ENCODE measurements at regions not wholly inside any gene's neighbourhood (a gene's known extent, or its start where the extent isn't known, plus 50 kb on each side); places are given as distances from the start of the nearest gene placed in this dataset.

DNA sequence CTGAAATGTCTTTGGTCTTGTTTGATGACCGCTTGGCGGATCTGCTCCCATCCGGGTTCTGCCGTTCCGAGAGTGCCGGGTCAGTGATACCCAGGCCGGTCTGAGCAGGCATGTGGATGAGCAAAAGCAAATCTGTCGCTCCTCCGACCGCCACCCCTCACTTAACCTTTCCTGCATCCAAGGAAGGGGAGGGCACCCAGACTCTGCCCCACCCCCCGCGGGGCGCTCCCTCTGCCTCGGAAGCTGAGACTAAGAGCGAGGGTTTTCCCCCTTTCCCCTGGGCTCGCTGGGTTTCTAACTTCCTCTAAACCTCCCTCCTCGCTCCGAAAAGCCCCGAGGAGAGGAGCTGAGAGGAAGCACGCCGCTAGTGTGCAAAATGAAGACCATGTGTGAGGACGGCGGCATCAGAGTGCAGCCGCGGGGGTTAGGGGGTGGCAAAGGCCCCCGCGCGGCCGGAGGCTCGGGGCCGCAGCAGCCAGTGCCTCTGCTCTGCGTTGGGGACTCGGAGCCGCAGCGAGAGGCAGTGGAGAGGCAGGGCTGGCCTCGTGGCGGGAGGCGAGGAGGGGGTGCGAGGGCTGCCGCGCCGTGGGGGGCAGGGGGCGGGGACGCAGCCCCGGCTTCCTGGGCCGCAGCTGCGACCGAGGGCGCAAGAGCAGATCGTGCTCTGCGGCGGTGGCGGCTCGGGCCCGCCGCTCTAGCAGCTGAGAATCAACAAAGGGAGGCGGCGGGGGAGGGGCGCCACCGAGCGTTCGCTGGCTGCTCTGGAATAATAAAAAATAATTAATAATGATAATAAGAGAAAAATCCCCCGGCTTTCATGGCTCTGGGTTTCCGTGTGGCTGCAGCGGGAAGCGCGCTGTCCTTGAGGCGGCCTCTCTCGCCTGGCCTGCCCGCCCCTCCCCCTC lies 55.8 kb upstream of the BCOR start:
- DNase-seq (ENCODE audit: low spot score) (no peak), ATAC-seq (ENCODE audit: insufficient number of reproducible peaks, low FRiP score, low read depth) (no peak)
- Histone ChIP-seq H3K9me3 (no peaks in the 10 kb centered on the region), H3K27ac (peak overlapping the region; percentile 43 to 66), H3K27me3 (replicated peaks; ENCODE audit: insufficient read depth) (no peaks in the 10 kb centered on the region), H3K36me3 (no peaks in the 10 kb centered on the region), H3K4me3 (peak overlapping the region; percentile 74), H3K4me1 (ENCODE audit: control insufficient read depth in 1 of 2, low read depth in 2 of 2) (no peaks in the 10 kb centered on the region)
- TF ChIP-seq, protein P1, sequence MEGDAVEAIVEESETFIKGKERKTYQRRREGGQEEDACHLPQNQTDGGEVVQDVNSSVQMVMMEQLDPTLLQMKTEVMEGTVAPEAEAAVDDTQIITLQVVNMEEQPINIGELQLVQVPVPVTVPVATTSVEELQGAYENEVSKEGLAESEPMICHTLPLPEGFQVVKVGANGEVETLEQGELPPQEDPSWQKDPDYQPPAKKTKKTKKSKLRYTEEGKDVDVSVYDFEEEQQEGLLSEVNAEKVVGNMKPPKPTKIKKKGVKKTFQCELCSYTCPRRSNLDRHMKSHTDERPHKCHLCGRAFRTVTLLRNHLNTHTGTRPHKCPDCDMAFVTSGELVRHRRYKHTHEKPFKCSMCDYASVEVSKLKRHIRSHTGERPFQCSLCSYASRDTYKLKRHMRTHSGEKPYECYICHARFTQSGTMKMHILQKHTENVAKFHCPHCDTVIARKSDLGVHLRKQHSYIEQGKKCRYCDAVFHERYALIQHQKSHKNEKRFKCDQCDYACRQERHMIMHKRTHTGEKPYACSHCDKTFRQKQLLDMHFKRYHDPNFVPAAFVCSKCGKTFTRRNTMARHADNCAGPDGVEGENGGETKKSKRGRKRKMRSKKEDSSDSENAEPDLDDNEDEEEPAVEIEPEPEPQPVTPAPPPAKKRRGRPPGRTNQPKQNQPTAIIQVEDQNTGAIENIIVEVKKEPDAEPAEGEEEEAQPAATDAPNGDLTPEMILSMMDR (IDR thresholded peaks at IDR 0.05): no peak

- DNase-seq (ENCODE audit: low spot score) (no peak), ATAC-seq (ENCODE audit: insufficient number of reproducible peaks, low FRiP score, low read depth) (peak; percentile 32)
- peak overlapping the region; percentile 74 for H3K4me3 ChIP-seq
- H3K27ac ChIP-seq: peak overlapping the region; percentile 43 to 66
- TF ChIP-seq, protein P1 (IDR thresholded peaks at IDR 0.05): no peak
- no peaks in the 10 kb centered on the region for H3K36me3 ChIP-seq
- no peaks in the 10 kb centered on the region for H3K27me3 ChIP-seq (replicated peaks; ENCODE audit: insufficient read depth)
- H3K9me3 ChIP-seq: no peaks in the 10 kb centered on the region
- H3K4me1 ChIP-seq (ENCODE audit: control insufficient read depth in 1 of 2, low read depth in 2 of 2): no peaks in the 10 kb centered on the region
Measured at GRCh38 chrX:40152741-40153344, 55.1 kb upstream of the BCOR start.

DNA sequence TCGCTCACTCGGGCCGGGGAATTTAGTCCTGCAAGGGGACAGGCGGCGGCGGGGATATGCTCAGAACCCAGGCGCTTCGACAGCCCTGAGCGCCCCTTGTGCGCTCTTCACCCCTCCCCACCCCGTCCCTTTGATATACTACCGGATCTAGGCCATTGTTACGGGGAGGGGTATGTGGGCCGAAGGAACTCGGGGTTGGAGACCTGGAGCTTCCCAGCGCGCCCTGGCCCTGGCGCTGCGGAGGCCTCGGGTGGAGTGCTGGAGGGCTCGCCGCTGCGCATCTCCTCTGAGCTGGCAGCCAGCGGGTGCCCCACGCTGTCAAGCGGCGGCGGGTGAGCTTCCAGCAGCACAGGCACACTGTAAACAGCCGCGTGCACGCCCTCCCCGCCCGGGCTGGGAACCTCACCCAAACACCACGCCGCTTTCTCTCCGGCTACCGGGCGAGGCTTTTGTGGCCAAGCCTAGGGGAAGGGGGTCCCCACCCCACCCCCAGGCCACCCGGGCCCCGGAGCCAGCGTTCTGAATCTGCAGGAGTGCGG lies 54.5 kb upstream of the BCOR start:
- Histone ChIP-seq H3K4me3 (peak overlapping the region; percentile 74), H3K27me3 (replicated peaks; ENCODE audit: insufficient read depth) (no peaks in the 10 kb centered on the region), H3K36me3 (no peaks in the 10 kb centered on the region), H3K27ac (peak overlapping the region; percentile 43 to 66), H3K4me1 (ENCODE audit: control insufficient read depth in 1 of 2, low read depth in 2 of 2) (no peaks in the 10 kb centered on the region), H3K9me3 (no peaks in the 10 kb centered on the region)
- no peak for ATAC-seq (ENCODE audit: insufficient number of reproducible peaks, low FRiP score, low read depth)
- DNase-seq (ENCODE audit: low spot score): no peak
- TF ChIP-seq, protein P1 (IDR thresholded peaks at IDR 0.05): no peak

DNA sequence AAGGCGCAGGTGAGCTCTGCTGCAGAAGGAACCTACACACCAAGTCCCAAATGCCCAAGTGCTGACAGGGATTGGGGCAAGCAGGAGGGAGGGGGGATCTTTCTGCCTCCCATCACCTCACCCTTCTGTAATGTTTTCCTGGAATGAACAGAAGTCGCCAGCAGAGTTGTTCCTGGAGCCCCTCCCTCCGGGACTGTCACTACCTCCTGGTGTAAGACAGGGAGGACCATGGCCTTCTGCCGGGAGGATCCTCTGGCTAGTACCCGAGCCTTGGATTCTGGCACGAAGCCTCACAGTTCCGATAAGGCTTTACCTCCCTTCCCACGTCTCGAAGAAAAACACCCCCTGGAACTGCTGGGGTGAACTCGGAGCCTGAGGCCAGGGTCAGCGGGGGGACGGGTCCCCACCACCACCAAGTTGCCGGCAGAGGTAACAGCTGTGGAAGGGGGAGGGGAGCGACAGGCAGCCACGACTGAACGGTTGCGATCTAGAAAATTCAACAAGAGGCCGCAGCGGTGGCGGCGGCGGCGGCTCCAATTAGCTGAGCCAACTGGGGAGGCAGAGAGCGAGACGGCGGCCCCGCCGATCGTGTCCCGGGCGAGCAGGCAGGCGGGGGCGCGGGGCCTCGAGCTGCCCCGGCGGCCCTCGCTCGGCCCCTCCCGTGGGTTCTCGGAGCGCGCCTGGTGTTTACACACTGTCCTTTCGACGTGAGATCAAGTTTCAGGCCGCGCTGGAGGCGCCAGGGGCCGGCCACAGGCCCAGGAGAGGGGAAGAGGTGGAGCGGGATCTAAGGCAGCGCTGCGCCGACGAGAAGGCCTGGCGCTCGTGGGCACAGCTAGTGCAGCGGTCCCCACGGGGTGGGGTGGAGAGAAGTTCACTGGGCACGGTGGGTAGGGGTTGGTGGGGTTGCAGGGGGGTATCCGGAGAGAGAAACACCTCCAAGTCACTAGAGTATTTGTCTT lies 53.7 kb upstream of the BCOR start:
- H3K36me3 ChIP-seq: no peaks in the 10 kb centered on the region
- H3K4me3 ChIP-seq: peak overlapping the region; percentile 74
- no peaks in the 10 kb centered on the region for H3K9me3 ChIP-seq
- H3K4me1 ChIP-seq (ENCODE audit: control insufficient read depth in 1 of 2, low read depth in 2 of 2): peaks cover 0 to 7% of the 10 kb centered on the region in 2 donors
- peak overlapping the region in 1 of 2 donors; percentile 66 for H3K27ac ChIP-seq
- ATAC-seq (ENCODE audit: insufficient number of reproducible peaks, low FRiP score, low read depth): no peak
- DNase-seq (ENCODE audit: low spot score): no peak
- no peaks in the 10 kb centered on the region for H3K27me3 ChIP-seq (replicated peaks; ENCODE audit: insufficient read depth)
- TF ChIP-seq, protein P1 (IDR thresholded peaks at IDR 0.05): no peak

Measured in thoracic aorta (tissue), 2 donors.